ENCODE measurements at regions not wholly inside any gene's neighbourhood (a gene's known extent, or its start where the extent isn't known, plus 50 kb on each side); places are given as distances from the start of the nearest gene placed in this dataset.

DNA sequence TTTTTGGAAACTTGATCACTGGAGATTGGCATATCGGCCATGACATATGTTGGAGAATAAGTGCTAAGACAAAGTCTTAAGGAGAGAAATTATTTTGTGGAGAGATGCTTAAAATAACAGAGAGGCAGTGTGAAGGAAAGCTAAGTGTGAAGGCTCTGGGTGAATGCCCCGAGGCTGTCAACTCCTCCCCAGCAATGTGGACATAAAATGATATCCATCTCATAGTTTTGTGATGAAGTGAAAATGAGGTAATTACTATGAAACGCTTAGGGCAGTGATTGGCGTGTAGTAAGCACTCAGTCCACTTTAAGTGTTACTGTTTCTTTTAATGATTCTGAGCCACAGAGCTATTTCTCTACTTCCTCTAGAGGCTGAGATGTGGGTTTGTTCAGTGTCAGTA lies 195.8 kb upstream of the KLF12 start:
- no peak for DNase-seq

DNA sequence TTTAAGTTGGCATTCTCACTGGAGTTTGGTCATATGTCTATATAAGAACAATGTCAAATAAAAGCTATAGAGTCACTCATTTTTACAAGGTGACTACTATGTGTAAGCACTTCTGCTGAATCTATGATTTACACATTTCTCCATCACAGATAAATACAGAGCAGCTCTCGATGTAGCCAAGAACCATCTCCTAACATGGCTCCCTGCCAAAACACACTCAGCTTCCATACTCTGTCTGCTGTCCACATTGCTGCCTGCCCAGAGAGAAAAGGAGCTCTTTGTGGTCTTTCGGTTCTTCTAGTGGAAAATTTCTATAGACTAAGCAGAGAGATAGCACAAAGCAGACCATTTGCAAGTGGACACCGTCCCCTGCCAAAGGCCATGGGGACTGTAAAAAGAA lies 190.9 kb upstream of the KLF12 start:
- DNase-seq, result no peak

DNA sequence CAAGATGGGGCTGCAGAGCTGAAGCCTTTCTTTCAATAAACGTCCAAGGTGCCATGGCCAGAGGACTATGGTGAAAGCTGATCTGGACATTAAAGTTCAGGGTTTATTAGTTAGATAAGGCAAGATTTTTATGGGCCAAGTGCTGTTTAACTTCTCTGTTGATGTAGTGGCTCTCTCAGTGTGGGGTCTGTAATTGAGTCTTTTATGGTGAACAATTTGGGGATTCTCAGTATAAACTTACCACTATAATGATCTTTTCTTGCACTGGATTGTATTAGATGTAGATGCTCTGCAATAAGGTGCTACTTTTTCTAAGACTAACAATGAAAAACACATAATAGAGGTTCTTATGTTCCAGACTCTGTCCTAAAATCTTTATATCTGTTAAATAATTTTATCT lies 190.1 kb upstream of the KLF12 start:
- DNase-seq, result no peak

DNA sequence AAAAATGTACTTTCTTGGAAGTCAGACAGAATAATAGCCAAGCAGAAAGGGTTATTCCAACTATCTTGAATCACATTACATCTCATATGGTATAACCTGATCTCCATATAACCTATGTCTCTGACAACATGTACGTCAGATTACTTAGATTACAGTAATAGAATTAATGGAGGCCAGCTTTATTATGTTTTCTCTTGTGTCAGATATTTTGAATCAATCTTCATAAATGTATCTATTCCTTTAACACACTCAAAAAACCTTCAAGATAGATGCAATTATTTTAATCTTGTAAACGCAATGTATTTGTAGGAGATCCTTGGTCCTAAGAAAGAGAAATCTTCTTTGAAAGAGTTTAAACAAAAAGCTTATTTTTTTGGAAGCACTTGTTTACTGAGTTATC lies 188.4 kb upstream of the KLF12 start:
- DNase-seq, result no peak

DNA sequence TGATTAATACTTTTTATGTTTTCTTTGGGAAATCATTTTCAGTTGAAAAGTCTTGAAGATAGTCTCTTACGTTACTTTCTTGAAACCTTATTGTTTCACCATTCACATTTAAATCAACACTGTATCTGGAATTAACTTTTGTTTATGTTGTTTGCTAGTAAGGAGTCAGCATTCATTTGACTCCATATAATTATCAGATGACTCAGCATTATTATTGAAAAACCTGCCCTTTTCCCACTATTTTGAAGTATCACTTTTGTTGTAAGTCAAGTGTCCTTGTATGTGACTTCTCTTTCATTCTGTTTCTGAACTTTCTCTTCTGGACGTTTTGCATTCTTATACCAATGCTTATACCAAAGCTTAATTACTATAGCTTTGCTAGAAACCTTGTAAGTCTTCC lies 186.1 kb upstream of the KLF12 start:
- no peak for DNase-seq

- DNase-seq, result no peak
Measured at GRCh38 chr13:74316547-74316946, 182.3 kb upstream of the KLF12 start.

DNA sequence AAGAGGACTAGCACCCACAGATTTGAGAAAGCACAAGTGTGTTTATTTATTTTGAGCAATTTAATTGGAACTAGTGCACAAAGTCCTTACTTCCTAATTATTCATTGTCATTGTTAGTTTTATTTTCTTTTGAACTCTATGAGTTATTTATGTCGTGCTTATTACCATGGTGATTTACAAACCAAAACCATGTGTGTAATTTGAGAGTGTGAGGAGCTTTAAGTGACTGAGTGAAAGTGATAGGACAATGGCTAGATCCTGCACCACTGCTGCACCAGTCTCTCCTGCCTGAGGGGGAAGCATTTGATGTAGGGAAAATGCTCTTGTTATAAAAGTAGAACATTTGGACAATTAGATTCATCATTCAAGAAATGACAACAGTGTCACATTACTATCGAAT lies 172.3 kb upstream of the KLF12 start:
- no peak for DNase-seq

- no peak for DNase-seq
Measured at GRCh38 chr13:74305876-74306275, 171.7 kb upstream of the KLF12 start.

- DNase-seq, result no peak
Measured at GRCh38 chr13:74301258-74301935, 167.2 kb upstream of the KLF12 start.

- no peak for DNase-seq
Measured at GRCh38 chr13:74300162-74300561, 166.0 kb upstream of the KLF12 start.

- no peak for DNase-seq
Measured at GRCh38 chr13:74299721-74300120, 165.5 kb upstream of the KLF12 start.

GRCh38 chr13:74298923-74299322 lies 164.7 kb upstream of the KLF12 start:
- DNase-seq, result no peak

- peak; percentile 22 for DNase-seq
Measured at GRCh38 chr13:74289861-74290773, 155.9 kb upstream of the KLF12 start.

DNA sequence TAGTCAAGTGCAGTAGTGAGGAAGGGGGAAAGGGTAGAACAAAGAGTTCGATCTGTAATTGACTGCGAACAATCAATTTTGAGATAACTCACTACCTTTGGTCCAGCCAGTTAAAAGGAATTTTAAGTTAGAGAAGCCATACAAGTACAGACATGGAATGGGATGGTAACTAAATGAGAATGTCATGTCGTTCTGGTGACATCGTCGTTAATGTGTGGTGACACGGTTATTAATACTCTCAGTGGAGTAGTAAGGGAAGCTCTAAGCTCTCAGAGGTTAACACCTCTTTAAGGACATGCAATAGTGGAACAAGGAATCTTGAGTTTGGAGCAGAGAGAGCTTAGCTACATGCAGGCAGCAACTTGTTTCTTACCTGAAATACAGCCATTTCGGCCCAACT lies 154.9 kb upstream of the KLF12 start:
- no peak for DNase-seq

GRCh38 chr13:74288361-74288911 lies 154.2 kb upstream of the KLF12 start:
- DNase-seq, result no peak

DNA sequence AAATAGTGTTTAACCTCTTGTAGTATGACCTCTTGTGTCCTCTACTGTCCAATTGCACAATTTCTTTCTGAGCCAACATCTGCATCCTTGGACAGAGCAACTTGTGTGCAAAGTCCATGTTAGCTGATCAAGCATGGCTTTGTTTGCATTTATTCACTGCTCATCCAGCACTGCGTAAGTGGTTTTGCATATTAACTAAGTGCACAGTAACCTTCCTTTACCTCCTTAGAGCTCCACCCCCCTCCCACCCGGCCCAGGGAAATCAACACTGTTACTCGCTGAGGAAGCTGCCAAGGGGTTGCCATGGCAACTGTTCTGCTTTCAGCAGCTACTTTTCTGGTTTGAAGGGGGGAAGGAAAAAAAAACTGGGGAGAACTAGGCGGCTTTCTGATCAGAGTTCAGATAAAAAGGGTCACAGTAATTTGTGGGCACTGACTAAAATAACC lies 153.5 kb upstream of the KLF12 start:
- DNase-seq, result peak; percentile 28

GRCh38 chr13:74280795-74281490 lies 146.7 kb upstream of the KLF12 start:
- no peak for DNase-seq

DNA sequence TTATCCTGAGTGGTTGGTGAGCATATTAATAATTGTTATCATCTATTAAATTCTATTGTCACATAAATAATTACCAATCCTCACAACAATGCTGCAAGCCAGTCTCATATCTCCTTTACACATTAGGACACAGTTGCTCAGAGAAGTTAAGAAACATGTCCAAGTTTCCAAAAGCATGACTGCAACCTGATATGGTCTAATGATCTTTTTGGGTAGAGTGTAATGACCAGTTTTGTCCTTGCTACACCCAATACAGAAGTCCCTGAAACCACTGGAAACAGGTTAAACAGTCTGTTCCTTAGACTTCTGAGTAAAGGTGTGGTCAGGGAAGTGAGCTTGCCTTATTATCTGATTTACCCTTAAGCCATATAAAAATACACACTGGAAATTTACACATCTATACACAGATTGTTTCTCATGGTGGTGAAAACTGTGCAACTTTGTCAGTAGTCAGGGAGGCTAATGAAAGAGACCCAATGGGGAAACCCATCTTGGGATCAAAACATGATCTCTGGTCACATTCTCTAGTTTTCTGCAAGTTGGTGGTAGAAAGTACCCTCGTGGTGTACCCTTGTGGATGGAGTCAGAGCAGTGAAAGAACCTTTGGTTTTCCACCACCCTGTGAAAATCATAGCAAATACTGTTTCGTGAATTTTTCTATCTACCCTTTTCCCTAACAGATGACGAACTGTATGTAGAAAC lies 146.0 kb upstream of the KLF12 start:
- no peak for DNase-seq

DNA sequence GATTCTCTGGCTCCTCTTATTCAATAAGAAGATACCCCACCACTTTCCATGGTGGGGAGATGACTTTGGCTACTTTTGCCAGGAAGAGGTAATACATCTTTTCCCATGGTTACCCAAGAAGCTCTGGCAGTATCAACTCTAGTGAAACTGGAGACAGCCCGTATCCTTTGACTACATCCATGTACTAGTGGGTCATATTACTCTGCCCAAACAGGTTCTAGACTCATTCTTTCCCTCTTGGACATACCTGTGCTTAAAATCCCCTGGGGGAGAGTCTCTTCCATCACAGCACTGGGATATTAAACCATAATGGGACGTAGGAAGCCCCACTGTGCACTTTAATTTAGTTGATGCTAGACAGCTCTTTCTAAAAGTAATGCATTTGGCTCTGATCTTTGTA lies 144.7 kb upstream of the KLF12 start:
- no peak for DNase-seq

- no peak for DNase-seq
Measured at GRCh38 chr13:74274916-74275315, 140.7 kb upstream of the KLF12 start.

DNA sequence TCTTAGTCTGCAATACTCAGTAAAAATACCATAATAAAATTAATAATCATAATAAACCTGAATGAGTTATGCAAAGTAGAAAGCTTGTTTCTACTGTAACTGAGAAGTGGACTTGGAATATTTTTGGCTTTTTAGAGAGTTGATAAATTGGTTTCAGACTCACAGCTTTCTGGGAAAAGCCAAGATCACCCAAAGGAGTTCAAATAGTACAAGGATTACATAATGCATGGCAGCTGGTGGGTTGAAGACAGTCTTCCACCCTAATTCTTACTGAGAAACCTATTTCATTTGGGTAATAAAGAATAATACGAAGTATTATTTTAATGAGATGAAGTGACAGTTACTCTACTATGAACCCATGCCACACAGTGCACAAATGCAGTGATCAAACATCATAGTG lies 139.4 kb upstream of the KLF12 start:
- DNase-seq, result no peak

DNA sequence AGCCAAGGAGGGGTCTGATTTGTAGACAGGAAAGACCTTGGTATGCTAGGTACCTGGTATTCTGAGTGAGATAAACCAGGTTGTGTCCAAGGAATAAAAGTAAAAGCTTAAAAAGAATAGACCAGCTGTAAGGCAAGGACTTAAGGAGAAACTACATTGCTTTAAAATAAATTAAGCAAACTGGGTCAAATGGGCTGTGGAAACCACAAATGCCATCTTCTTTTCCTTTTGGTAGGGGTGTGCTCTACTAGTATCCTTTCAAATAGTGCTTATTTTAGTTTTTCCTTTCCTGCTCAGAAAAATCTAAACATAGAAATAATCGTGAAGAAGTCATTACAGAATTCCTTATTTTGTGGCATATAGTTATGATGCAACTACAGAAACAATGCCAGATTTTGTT lies 138.6 kb upstream of the KLF12 start:
- DNase-seq, result no peak

DNA sequence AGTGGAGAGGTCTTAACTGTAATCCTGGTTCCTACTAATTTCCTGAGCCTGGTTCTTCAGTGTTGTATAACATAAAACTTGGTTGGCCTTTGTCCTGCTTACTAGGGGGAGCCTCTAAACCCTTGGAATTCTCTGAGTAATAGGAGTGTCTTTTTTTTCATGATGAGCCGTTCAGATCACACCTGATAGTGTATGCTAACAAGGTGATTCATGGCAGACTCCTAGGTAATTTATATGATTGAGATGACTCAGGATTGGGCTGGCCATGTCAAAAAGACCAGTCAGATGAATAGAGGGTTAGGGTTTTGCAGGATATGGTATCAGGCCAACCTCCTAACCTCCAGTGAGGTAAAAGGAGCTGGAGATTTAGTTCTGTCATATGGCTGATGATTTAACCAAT lies 135.8 kb upstream of the KLF12 start:
- DNase-seq, result no peak

All from hematopoietic multipotent progenitor cell treated with erythropoietin and hydrocortisone succinate and interleukin-3 and kit ligand, for 8 days (in vitro differentiated cells).